ENCODE measurements at regions not wholly inside any gene's neighbourhood (a gene's known extent, or its start where the extent isn't known, plus 50 kb on each side); places are given as distances from the start of the nearest gene placed in this dataset.

GRCh38 chr3:88364926-88365325 lies 215.2 kb downstream of the C3orf38 start:
- H3K9ac ChIP-seq (ENCODE audit: low read length in 3 of 3) = no peak overlapping the region
- FAIRE-seq (no peak), DNase-seq (no peak)
- no peaks in the 10 kb centered on the region for H3K4me1 ChIP-seq (ENCODE audit: control insufficient read depth in 2 of 3, insufficient read depth in 2 of 3, low read depth in 1 of 3, low read length in 3 of 3)
- no peaks in the 10 kb centered on the region for H3K36me3 ChIP-seq (ENCODE audit: control insufficient read depth in 2 of 3, insufficient read depth in 3 of 3, low read length in 3 of 3)
- intact Hi-C loops (cut with DNase I) = no loop called here
- peaks cover 0 to 3% (median 0%) of the 10 kb centered on the region in 3 donors for H3K9me3 ChIP-seq (ENCODE audit: control insufficient read depth in 2 of 3, insufficient read depth in 1 of 3, low read length in 3 of 3)
- no peak for TF ChIP-seq CTCF (IDR thresholded peaks at IDR 0.05; ENCODE audit: borderline replicate concordance, extremely low read depth, insufficient read depth)
- no peak overlapping the region for H3K4me3 ChIP-seq (ENCODE audit: low read length in 3 of 3)
- H3K27ac ChIP-seq (ENCODE audit: low read depth in 2 of 2, low read length in 2 of 2) = no peak overlapping the region
- no peaks in the 10 kb centered on the region for H3K27me3 ChIP-seq (ENCODE audit: control insufficient read depth, insufficient read depth, low read length)

- no peaks in the 10 kb centered on the region for H3K9me3 ChIP-seq (ENCODE audit: control insufficient read depth in 2 of 3, insufficient read depth in 1 of 3, low read length in 3 of 3)
- DNase-seq = no peak
- H3K4me3 ChIP-seq (ENCODE audit: low read length in 3 of 3) = no peak overlapping the region
- no peak overlapping the region for H3K9ac ChIP-seq (ENCODE audit: low read length in 3 of 3)
- no peaks in the 10 kb centered on the region for H3K36me3 ChIP-seq (ENCODE audit: control insufficient read depth in 2 of 3, insufficient read depth in 3 of 3, low read length in 3 of 3)
- no peaks in the 10 kb centered on the region for H3K27me3 ChIP-seq (ENCODE audit: control insufficient read depth, insufficient read depth, low read length)
- H3K4me1 ChIP-seq (ENCODE audit: control insufficient read depth in 2 of 3, insufficient read depth in 2 of 3, low read depth in 1 of 3, low read length in 3 of 3) = no peaks in the 10 kb centered on the region
- H3K27ac ChIP-seq (ENCODE audit: low read depth in 2 of 2, low read length in 2 of 2) = no peak overlapping the region
- intact Hi-C loops (cut with DNase I) = no loop called here
- FAIRE-seq = no peak
- no peak for TF ChIP-seq CTCF (IDR thresholded peaks at IDR 0.05; ENCODE audit: borderline replicate concordance, extremely low read depth, insufficient read depth)
These were observed 219.6 kb downstream of the C3orf38 start for GRCh38 chr3:88369337-88369736.

- no peaks in the 10 kb centered on the region for H3K27me3 ChIP-seq (ENCODE audit: control insufficient read depth, insufficient read depth, low read length)
- H3K9me3 ChIP-seq (ENCODE audit: control insufficient read depth in 2 of 3, insufficient read depth in 1 of 3, low read length in 3 of 3) = no peaks in the 10 kb centered on the region
- H3K36me3 ChIP-seq (ENCODE audit: control insufficient read depth in 2 of 3, insufficient read depth in 3 of 3, low read length in 3 of 3) = no peaks in the 10 kb centered on the region
- intact Hi-C loops (cut with DNase I) = no loop called here
- no peak overlapping the region for H3K4me3 ChIP-seq (ENCODE audit: low read length in 3 of 3)
- H3K4me1 ChIP-seq (ENCODE audit: control insufficient read depth in 2 of 3, insufficient read depth in 2 of 3, low read depth in 1 of 3, low read length in 3 of 3) = no peaks in the 10 kb centered on the region
- FAIRE-seq = no peak
- no peak for TF ChIP-seq CTCF (IDR thresholded peaks at IDR 0.05; ENCODE audit: borderline replicate concordance, extremely low read depth, insufficient read depth)
- no peak overlapping the region for H3K9ac ChIP-seq (ENCODE audit: low read length in 3 of 3)
- DNase-seq = no peak
- no peak overlapping the region for H3K27ac ChIP-seq (ENCODE audit: low read depth in 2 of 2, low read length in 2 of 2)
These were observed 220.0 kb downstream of the C3orf38 start for GRCh38 chr3:88369767-88370166.

DNA sequence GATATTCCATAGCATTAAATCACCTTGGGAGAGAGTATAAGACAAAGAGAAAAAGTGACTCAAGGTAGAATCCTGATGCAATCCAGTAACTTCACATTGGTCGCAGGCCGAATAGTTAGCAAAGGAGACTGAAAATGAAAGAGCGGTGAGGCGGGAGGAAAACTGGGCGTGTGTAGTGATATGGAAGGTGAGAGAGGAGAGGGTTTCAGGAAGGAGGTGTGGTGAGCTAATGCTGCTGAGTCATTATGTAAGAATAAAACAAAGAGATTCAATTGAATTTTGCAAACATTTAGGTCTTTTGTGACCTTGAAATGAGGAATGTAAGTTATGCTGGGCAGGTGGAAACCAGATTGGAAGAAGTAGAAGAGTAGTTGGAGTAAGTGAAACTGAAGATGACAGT lies 235.3 kb downstream of the C3orf38 start:
- no peak for TF ChIP-seq CTCF (IDR thresholded peaks at IDR 0.05; ENCODE audit: borderline replicate concordance, extremely low read depth, insufficient read depth)

More for the DNA sequence above, 235.3 kb downstream of the C3orf38 start:
- Histone ChIP-seq H3K36me3 (ENCODE audit: control insufficient read depth in 2 of 3, insufficient read depth in 3 of 3, low read length in 3 of 3) (no peaks in the 10 kb centered on the region), H3K9ac (ENCODE audit: low read length in 3 of 3) (no peak overlapping the region), H3K9me3 (ENCODE audit: control insufficient read depth in 2 of 3, insufficient read depth in 1 of 3, low read length in 3 of 3) (no peaks in the 10 kb centered on the region), H3K4me1 (ENCODE audit: control insufficient read depth in 2 of 3, insufficient read depth in 2 of 3, low read depth in 1 of 3, low read length in 3 of 3) (no peaks in the 10 kb centered on the region), H3K4me3 (ENCODE audit: low read length in 3 of 3) (no peak overlapping the region), H3K27ac (ENCODE audit: low read depth in 2 of 2, low read length in 2 of 2) (no peak overlapping the region), H3K27me3 (ENCODE audit: control insufficient read depth, insufficient read depth, low read length) (no peaks in the 10 kb centered on the region)
- DNase-seq = no peak
- intact Hi-C loops (cut with DNase I) = no loop called here
- FAIRE-seq = no peak
